ENCODE measurements at regions not wholly inside any gene's neighbourhood (a gene's known extent, or its start where the extent isn't known, plus 50 kb on each side); places are given as distances from the start of the nearest gene placed in this dataset.

DNA sequence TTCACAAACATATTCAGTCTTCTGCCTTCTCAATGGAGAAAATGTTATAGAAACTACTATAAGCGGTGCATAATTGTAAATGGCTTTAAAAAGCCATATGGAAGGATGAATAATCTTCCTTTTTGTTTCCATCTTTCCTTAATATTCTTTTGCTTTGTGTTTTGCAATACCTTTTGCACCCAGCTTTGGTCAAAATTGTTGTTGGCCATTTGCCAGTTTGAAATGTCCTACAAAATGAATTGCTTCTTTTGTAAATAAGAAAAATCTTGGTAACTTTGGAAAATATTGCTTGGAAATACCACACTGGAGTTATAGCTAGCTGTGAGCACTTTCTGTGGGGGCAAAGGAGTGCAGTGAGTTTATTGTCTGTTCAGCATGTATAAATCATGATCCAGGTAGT lies 93.5 kb upstream of the NR2F2 start:
- DNase-seq (ENCODE audit: low read depth, low spot score), result no peak
- Histone ChIP-seq H3K27me3 (ENCODE audit: control insufficient read depth, extremely low read depth, insufficient read depth, low read length) (no peaks in the 10 kb centered on the region), H3K9me3 (ENCODE audit: control insufficient read depth, low read depth, low read length) (no peaks in the 10 kb centered on the region), H3K9me1 (ENCODE audit: control insufficient read depth, extremely low read depth, insufficient read depth, low read length) (no peaks in the 10 kb centered on the region), H3K4me3 (ENCODE audit: control insufficient read depth in 2 of 3, extremely low read depth in 1 of 3, insufficient read depth in 2 of 3, low read depth in 1 of 3, low read length in 3 of 3) (no peak overlapping the region), H3K9ac (ENCODE audit: control insufficient read depth, extremely low read depth, insufficient read depth, low read length) (no peak overlapping the region), H2AFZ (ENCODE audit: control insufficient read depth, low read length) (no peak overlapping the region), H3K27ac (ENCODE audit: control insufficient read depth, insufficient read depth, low read length) (no peak overlapping the region), H3K4me1 (ENCODE audit: control insufficient read depth, extremely low read depth, insufficient read depth, low read length) (peaks cover 17% of the 10 kb centered on the region), H3K36me3 (ENCODE audit: control insufficient read depth in 2 of 2, extremely low read depth in 1 of 2, insufficient read depth in 2 of 2, low read length in 2 of 2) (no peaks in the 10 kb centered on the region), H4K20me1 (ENCODE audit: control insufficient read depth, extremely low read depth, insufficient read depth, low read length) (no peaks in the 10 kb centered on the region), H3K79me2 (ENCODE audit: control insufficient read depth, insufficient read depth, low read length) (no peaks in the 10 kb centered on the region), H3K4me2 (ENCODE audit: control insufficient read depth, extremely low read depth, insufficient read depth, low read depth, low read length) (no peak overlapping the region)
- dilution Hi-C loops (cut with MboI; ENCODE audit: extremely low pct_ligation_motif_present, low sequenced_read_pairs), result no loop called here
- TF ChIP-seq, protein P1, sequence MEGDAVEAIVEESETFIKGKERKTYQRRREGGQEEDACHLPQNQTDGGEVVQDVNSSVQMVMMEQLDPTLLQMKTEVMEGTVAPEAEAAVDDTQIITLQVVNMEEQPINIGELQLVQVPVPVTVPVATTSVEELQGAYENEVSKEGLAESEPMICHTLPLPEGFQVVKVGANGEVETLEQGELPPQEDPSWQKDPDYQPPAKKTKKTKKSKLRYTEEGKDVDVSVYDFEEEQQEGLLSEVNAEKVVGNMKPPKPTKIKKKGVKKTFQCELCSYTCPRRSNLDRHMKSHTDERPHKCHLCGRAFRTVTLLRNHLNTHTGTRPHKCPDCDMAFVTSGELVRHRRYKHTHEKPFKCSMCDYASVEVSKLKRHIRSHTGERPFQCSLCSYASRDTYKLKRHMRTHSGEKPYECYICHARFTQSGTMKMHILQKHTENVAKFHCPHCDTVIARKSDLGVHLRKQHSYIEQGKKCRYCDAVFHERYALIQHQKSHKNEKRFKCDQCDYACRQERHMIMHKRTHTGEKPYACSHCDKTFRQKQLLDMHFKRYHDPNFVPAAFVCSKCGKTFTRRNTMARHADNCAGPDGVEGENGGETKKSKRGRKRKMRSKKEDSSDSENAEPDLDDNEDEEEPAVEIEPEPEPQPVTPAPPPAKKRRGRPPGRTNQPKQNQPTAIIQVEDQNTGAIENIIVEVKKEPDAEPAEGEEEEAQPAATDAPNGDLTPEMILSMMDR (optimal IDR thresholded peaks at IDR 0.05 in 1 of 3, IDR thresholded peaks at IDR 0.05 in 1 of 3, conservative IDR thresholded peaks at IDR 0.05 in 1 of 3; ENCODE audit: extremely low read depth in 1 of 3, insufficient read depth in 2 of 3, low read length in 3 of 3), result no peak
- no peak for TF ChIP-seq EZH2 (IDR thresholded peaks at IDR 0.05; ENCODE audit: low read length)
- FAIRE-seq, result no peak

DNA sequence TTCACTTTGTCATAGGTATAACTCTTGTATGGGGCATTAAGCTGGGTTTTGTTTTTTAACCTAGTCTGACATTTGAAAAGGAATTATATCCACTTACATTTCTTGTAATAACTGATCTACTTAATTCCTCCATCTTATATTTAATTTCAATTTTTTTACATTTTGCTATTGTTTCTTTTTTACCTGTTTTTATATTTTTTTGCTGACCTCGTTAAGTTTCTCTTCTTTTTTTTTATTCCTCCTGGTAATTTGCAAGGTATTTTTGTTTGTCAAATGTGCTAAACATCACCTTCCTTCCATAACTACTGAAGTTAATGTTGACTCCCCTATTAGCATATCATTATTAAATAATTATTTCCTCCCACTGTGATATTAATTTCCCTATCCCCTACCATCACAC lies 87.7 kb upstream of the NR2F2 start:
- Histone ChIP-seq H3K9me3 (ENCODE audit: control insufficient read depth, low read depth, low read length) (no peaks in the 10 kb centered on the region), H3K27me3 (ENCODE audit: control insufficient read depth, extremely low read depth, insufficient read depth, low read length) (no peaks in the 10 kb centered on the region), H2AFZ (ENCODE audit: control insufficient read depth, low read length) (no peak overlapping the region), H3K27ac (ENCODE audit: control insufficient read depth, insufficient read depth, low read length) (no peak overlapping the region), H3K9me1 (ENCODE audit: control insufficient read depth, extremely low read depth, insufficient read depth, low read length) (no peaks in the 10 kb centered on the region), H3K79me2 (ENCODE audit: control insufficient read depth, insufficient read depth, low read length) (no peaks in the 10 kb centered on the region), H3K4me1 (ENCODE audit: control insufficient read depth, extremely low read depth, insufficient read depth, low read length) (no peaks in the 10 kb centered on the region), H3K4me2 (ENCODE audit: control insufficient read depth, extremely low read depth, insufficient read depth, low read depth, low read length) (no peak overlapping the region), H3K36me3 (ENCODE audit: control insufficient read depth in 2 of 2, extremely low read depth in 1 of 2, insufficient read depth in 2 of 2, low read length in 2 of 2) (no peaks in the 10 kb centered on the region), H3K4me3 (ENCODE audit: control insufficient read depth in 2 of 3, extremely low read depth in 1 of 3, insufficient read depth in 2 of 3, low read depth in 1 of 3, low read length in 3 of 3) (no peak overlapping the region), H4K20me1 (ENCODE audit: control insufficient read depth, extremely low read depth, insufficient read depth, low read length) (no peaks in the 10 kb centered on the region), H3K9ac (ENCODE audit: control insufficient read depth, extremely low read depth, insufficient read depth, low read length) (no peak overlapping the region)
- no peak for DNase-seq (ENCODE audit: low read depth, low spot score)
- dilution Hi-C loops (cut with MboI; ENCODE audit: extremely low pct_ligation_motif_present, low sequenced_read_pairs), result no loop called here
- FAIRE-seq, result no peak
- TF ChIP-seq, protein P1 (optimal IDR thresholded peaks at IDR 0.05 in 1 of 3, IDR thresholded peaks at IDR 0.05 in 1 of 3, conservative IDR thresholded peaks at IDR 0.05 in 1 of 3; ENCODE audit: extremely low read depth in 1 of 3, insufficient read depth in 2 of 3, low read length in 3 of 3), result no peak
- no peak for TF ChIP-seq EZH2 (IDR thresholded peaks at IDR 0.05; ENCODE audit: low read length)

All from keratinocyte (primary cell).